ENCODE measurements at regions not wholly inside any gene's neighbourhood (a gene's known extent, or its start where the extent isn't known, plus 50 kb on each side); places are given as distances from the start of the nearest gene placed in this dataset.

DNA sequence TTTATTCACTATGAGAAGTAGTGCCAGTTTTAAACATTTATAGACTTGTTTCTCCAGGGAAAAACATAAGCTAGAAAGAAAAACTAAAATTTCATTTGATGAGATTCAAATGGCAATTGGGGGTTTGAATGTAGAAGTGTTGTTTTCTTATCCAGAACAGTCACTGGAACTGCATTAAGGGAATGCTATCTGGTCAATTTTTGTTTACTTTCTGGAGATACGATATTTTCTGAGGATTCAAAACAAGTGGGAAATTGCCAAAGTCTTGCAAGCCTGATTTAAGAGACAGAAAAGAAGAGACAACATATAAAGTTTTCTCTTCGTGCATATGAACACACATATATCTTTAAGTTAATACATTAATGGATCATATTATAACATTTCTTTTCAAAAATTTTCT is 118.4 kb downstream of the NXNL2 start:
- no peak overlapping the region for H3K27ac ChIP-seq
- DNase-seq, result no peak
- H3K36me3 ChIP-seq (ENCODE audit: insufficient read depth in 1 of 2, low read depth in 1 of 2), result no peaks in the 10 kb centered on the region
- H3K9me3 ChIP-seq, result no peaks in the 10 kb centered on the region
- H3K27me3 ChIP-seq (ENCODE audit: insufficient read depth in 3 of 3, low read length in 2 of 3), result no peaks in the 10 kb centered on the region
- no peak for ATAC-seq
- no peak overlapping the region for H3K4me3 ChIP-seq
- H3K4me1 ChIP-seq, result no peaks in the 10 kb centered on the region
- WGBS, 3 donors, result 62 to 80% (median 64%) methylated on average over 2 of the region's 2 CpGs
- no peak for TF ChIP-seq CTCF (IDR thresholded peaks at IDR 0.05)
- intact Hi-C loops (cut with DNase I), result no loop called here

GRCh38 chr9:88653911-88654310 is 118.9 kb downstream of the NXNL2 start:
- H3K9me3 ChIP-seq, result no peaks in the 10 kb centered on the region
- DNase-seq, result no peak
- intact Hi-C loops (cut with DNase I), result no loop called here
- H3K4me3 ChIP-seq, result no peak overlapping the region
- no peaks in the 10 kb centered on the region for H3K4me1 ChIP-seq
- WGBS, 3 donors, result 71 to 77% (median 77%) methylated on average over 3 of the region's 3 CpGs
- TF ChIP-seq CTCF (IDR thresholded peaks at IDR 0.05), result no peak
- no peaks in the 10 kb centered on the region for H3K27me3 ChIP-seq (ENCODE audit: insufficient read depth in 3 of 3, low read length in 2 of 3)
- no peaks in the 10 kb centered on the region for H3K36me3 ChIP-seq (ENCODE audit: insufficient read depth in 1 of 2, low read depth in 1 of 2)
- no peak for ATAC-seq
- no peak overlapping the region for H3K27ac ChIP-seq

DNA sequence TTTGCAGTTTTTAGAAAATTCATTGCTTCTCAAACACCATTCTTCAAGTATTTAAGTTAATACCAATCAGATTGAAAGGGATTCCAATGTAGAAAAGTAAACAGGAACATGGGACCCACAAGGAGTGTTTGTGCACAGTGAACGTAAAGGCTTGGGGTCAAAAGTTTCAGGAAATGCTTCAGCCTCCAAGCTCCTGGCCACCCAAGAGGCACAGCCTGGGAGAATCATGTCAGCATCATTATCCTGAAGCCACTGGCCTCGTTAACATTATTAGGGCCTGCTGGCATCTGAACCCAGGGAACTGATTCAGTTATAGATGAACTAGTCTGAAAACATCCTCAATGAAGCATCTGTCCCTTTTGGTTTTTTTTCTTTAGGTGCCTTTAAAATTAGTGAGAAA is 122.9 kb downstream of the NXNL2 start:
- no peak overlapping the region for H3K27ac ChIP-seq
- 19 to 39% (median 30%) methylated on average over 2 of the region's 2 CpGs for WGBS, 3 donors
- intact Hi-C loops (cut with DNase I), result no loop called here
- no peak for TF ChIP-seq CTCF (IDR thresholded peaks at IDR 0.05)
- no peak overlapping the region for H3K4me3 ChIP-seq
- no peak for ATAC-seq
- no peaks in the 10 kb centered on the region for H3K36me3 ChIP-seq (ENCODE audit: insufficient read depth in 1 of 2, low read depth in 1 of 2)
- H3K4me1 ChIP-seq, result no peaks in the 10 kb centered on the region
- no peaks in the 10 kb centered on the region for H3K27me3 ChIP-seq (ENCODE audit: insufficient read depth in 3 of 3, low read length in 2 of 3)
- peaks cover 3% of the 10 kb centered on the region for H3K9me3 ChIP-seq
- DNase-seq, result no peak

DNA sequence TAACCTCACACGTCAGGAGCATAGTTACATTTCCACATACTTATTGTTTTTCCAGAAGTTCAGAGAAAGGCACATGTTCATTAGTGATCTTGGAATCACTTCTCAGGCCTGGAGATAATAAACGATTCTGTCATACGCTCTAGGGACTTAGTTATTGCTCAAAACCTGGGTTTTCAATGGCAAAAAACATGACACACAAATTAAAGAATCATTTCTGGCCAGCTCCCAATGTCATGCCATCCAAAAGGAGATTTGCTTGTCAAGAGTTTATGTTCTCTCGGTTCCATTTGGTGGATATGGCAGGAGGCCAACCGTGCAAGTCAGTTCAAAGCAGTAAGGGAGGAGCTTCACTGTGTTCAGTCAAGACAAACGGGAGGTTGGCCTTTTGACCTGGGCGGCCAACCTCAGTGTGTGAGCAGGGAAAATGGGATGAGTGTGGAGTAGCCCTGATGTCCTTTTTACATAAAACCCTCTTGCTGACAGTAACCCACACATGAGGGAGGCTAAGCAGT is 123.4 kb downstream of the NXNL2 start:
- H3K36me3 ChIP-seq (ENCODE audit: insufficient read depth in 1 of 2, low read depth in 1 of 2), result no peaks in the 10 kb centered on the region
- intact Hi-C loops (cut with DNase I), result no loop called here
- no peak for TF ChIP-seq CTCF (IDR thresholded peaks at IDR 0.05)
- H3K27ac ChIP-seq, result no peak overlapping the region
- WGBS, 3 donors, result 17 to 31% (median 18%) methylated on average over 7 of the region's 7 CpGs
- H3K9me3 ChIP-seq, result peaks cover 3% of the 10 kb centered on the region
- ATAC-seq, result peak in 2 of 4 donors; percentile 48 to 51
- no peak overlapping the region for H3K4me3 ChIP-seq
- no peaks in the 10 kb centered on the region for H3K4me1 ChIP-seq
- DNase-seq, result peak; percentile 50 to 69
- H3K27me3 ChIP-seq (ENCODE audit: insufficient read depth in 3 of 3, low read length in 2 of 3), result no peaks in the 10 kb centered on the region

DNA sequence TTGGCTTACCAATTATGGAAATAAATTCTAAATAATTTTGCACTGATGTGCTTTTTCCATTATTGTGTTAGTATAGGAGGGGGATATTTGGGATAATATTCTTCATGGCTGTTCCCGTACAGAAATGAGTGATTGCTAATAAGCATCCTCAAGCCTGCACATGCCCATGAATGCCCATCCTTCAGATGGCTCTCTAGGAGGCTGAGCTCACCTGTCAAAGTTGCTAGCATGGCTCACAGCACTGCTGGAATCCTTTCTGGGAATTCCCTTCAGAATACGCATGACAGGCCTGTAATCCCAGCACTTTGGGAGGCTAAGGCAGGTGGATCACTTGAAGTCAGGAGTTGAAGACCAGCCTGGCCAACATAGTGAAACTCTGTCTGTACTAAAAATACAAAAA is 124.1 kb downstream of the NXNL2 start:
- Histone ChIP-seq H3K9me3 (peaks cover 3% of the 10 kb centered on the region), H3K27ac (no peak overlapping the region), H3K36me3 (ENCODE audit: insufficient read depth in 1 of 2, low read depth in 1 of 2) (no peaks in the 10 kb centered on the region), H3K4me1 (no peaks in the 10 kb centered on the region), H3K4me3 (no peak overlapping the region), H3K27me3 (ENCODE audit: insufficient read depth in 3 of 3, low read length in 2 of 3) (no peaks in the 10 kb centered on the region)
- intact Hi-C loops (cut with DNase I), result no loop called here
- TF ChIP-seq CTCF (IDR thresholded peaks at IDR 0.05), result no peak
- 84 to 89% (median 87%) methylated on average over 2 of the region's 2 CpGs for WGBS, 3 donors
- ATAC-seq (no peak), DNase-seq (no peak)
